Common myeloid progenitor, CD34-positive (primary cell): ENCODE measurements at regions not wholly inside any gene's neighbourhood (a gene's known extent, or its start where the extent isn't known, plus 50 kb on each side); places are given as distances from the start of the nearest gene placed in this dataset.

Experiments
- CTCF ChIA-PET: fragments of 350-600 bp; sonication (Branson Sonifier 250); formaldehyde crosslinking; loops from one replicate; lab custom pipeline; 2021; ENCODE audit warnings: antibody characterized with exemption; lab: Charles Lee
- POLR2A ChIA-PET: fragments of 350-600 bp; sonication (Branson Sonifier 250); formaldehyde crosslinking; loops from one replicate; lab custom pipeline; 2021; ENCODE audit warnings: antibody characterized with exemption; lab: Charles Lee
- DNase-seq, 3 donors: peaks; one replicate each; pipeline versions ENCODE4 v3.0.0 to v3.0.0-alpha.2; 2013
- H3K27ac ChIP-seq, 2 experiments: 1 replicate in 1 of 2; 2 replicates in 1 of 2; pipeline ENCODE4 v1.7.0; 2013; ENCODE audit warnings: inconsistent platforms in 2 of 2, low read length in 2 of 2, mild to moderate bottlenecking in 2 of 2, low read depth in 1 of 2, moderate library complexity in 1 of 2; ENCODE audit not compliant: severe bottlenecking in 2 of 2, insufficient read depth in 1 of 2, poor library complexity in 1 of 2
- H3K27me3 ChIP-seq, 5 experiments: replicated peaks in 2 of 5; 1 replicate in 3 of 5; 2 replicates in 2 of 5; pipeline versions ENCODE4 v1.6.1 to v1.7.0; 2013; ENCODE audit warnings: low read length in 4 of 5, mild to moderate bottlenecking in 2 of 5, moderate library complexity in 2 of 5, inconsistent platforms in 1 of 5; ENCODE audit not compliant: insufficient read depth in 5 of 5, control insufficient read depth in 4 of 5
- H3K36me3 ChIP-seq, 4 experiments: 1 replicate in 2 of 4; 2 replicates in 2 of 4; pipeline versions ENCODE4 v1.6.1 to v1.7.0; 2013; ENCODE audit warnings: low read length in 3 of 4, control low read depth in 1 of 4, mild to moderate bottlenecking in 1 of 4; ENCODE audit not compliant: control insufficient read depth in 4 of 4, insufficient read depth in 4 of 4
- H3K4me1 ChIP-seq, 4 experiments: 1 replicate in 3 of 4; 2 replicates in 1 of 4; pipeline versions ENCODE4 v1.6.1 to v1.7.1; 2013; ENCODE audit warnings: low read length in 3 of 4, mild to moderate bottlenecking in 3 of 4, control low read depth in 1 of 4, inconsistent platforms in 1 of 4, moderate library complexity in 1 of 4; ENCODE audit not compliant: control insufficient read depth in 4 of 4, insufficient read depth in 4 of 4; ENCODE audit errors: control extremely low read depth in 1 of 4
- H3K4me3 ChIP-seq, 7 experiments: 1 replicate in 4 of 7; 2 replicates in 3 of 7; pipeline versions ENCODE4 v1.5.1 to v1.7.0; 2013; ENCODE audit warnings: mild to moderate bottlenecking in 7 of 7, low read length in 6 of 7, moderate library complexity in 6 of 7, inconsistent platforms in 2 of 7, low read depth in 2 of 7, control low read depth in 1 of 7; ENCODE audit not compliant: insufficient read depth in 4 of 7, control insufficient read depth in 1 of 7; ENCODE audit errors: extremely low read depth in 1 of 7
- H3K9me3 ChIP-seq, 5 experiments: 1 replicate in 4 of 5; 2 replicates in 1 of 5; pipeline versions ENCODE4 v1.6.1 to v1.7.1; 2013; ENCODE audit warnings: low read length in 4 of 5, mild to moderate bottlenecking in 2 of 5, inconsistent platforms in 1 of 5, low read depth in 1 of 5, moderate library complexity in 1 of 5; ENCODE audit not compliant: control insufficient read depth in 4 of 5, insufficient read depth in 2 of 5; ENCODE audit errors: control extremely low read depth in 1 of 5
- WGBS: methylation state at CpG from one replicate; pipeline ENCODE4 v1.1.5; 2013; ENCODE audit not compliant: insufficient coverage; 5-methylcytosine and 5-hydroxymethylcytosine counted together

DNA sequence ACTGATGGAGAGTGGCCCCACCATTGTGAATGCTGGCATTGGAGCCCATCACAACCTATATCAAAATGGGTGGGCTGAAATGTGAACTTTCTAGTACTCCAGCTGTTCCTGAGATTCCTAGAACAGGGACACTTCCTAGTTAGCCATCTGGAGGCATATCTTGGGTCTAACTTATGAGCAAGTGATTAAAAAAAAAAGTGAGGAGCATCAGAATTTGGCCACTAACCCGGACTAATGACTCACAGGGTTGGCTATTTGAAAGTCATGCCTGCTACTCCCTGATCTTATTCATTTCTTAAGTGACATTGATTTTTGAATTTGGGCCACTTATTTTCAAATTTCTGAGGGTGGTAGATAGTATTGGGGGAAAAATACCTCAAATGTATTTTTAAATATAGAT lies 216.6 kb downstream of the HRH4 start:
- H3K4me1 ChIP-seq, result peaks cover 0 to 5% (median 2%) of the 10 kb centered on the region in 4 experiments
- H3K36me3 ChIP-seq, result no peaks in the 10 kb centered on the region
- DNase-seq, result no peak
- peaks cover 0 to 4% (median 0%) of the 10 kb centered on the region in 5 experiments for H3K9me3 ChIP-seq
- POLR2A ChIA-PET, result no interaction called here
- H3K4me3 ChIP-seq, result no peak overlapping the region
- WGBS, result 100% methylated on average over 1 of the region's 1 CpG
- H3K27me3 ChIP-seq, result no peaks in the 10 kb centered on the region
- H3K27ac ChIP-seq, result no peak overlapping the region
- CTCF ChIA-PET, result no interaction called here

DNA sequence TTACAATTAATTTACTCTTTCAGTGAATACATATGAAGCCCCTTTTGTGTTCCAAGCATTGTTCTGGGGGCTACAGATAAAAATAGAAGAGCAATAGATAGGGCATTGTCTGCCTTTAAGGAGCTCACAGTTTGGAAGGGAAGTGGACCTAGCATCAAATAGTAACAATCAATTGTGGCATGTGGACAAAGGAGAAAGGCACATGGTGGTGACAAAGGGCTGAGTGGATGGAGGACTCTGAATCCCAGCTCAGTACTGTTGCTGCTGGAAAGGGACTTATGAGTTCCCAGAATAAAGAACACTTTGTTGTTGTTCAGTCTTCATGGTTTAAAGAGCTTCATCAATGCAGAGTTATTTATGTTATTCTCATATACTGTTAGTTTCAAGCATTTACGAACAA lies 217.7 kb downstream of the HRH4 start:
- no peaks in the 10 kb centered on the region for H3K36me3 ChIP-seq
- DNase-seq, result no peak
- ChIA-PET POLR2A (no interaction called here), CTCF (interaction anchor here (1.3 kb wide), 1 partner anchor 47 kb away, joined by 3 read pairs; no protein-coding TSS in a partner anchor)
- no peak overlapping the region for H3K27ac ChIP-seq
- no peaks in the 10 kb centered on the region for H3K27me3 ChIP-seq
- WGBS, result no CpG with 5 or more reads among the region's 1 CpG
- H3K4me1 ChIP-seq, result no peaks in the 10 kb centered on the region
- peaks cover 0 to 4% (median 0%) of the 10 kb centered on the region in 5 experiments for H3K9me3 ChIP-seq
- no peak overlapping the region for H3K4me3 ChIP-seq

DNA sequence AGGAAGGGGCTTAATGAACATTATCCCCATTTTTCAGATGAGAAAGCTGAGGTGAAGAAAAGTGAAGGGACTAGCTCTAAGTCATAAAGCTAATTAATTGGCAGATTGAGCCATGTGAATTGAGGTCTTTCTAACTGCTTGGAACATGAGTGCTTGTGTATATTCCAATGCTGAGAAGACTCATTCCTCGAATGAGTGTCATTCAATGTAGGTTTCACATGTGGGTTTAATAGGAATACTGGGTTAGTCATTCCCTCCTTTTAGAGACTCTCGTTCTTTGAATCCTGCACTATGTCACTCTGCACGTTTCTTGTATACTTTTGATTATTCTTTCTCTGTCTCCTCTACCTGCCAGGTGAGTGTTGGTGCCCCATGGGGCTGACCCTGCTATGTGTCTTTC lies 218.2 kb downstream of the HRH4 start:
- CTCF ChIA-PET, result interaction anchor here (1.3 kb wide), 1 partner anchor 47 kb away, joined by 3 read pairs; no protein-coding TSS in a partner anchor
- no peaks in the 10 kb centered on the region for H3K4me1 ChIP-seq
- DNase-seq, result no peak
- H3K4me3 ChIP-seq, result no peak overlapping the region
- 100% methylated on average over 2 of the region's 3 CpGs for WGBS
- no peaks in the 10 kb centered on the region for H3K27me3 ChIP-seq
- no peaks in the 10 kb centered on the region for H3K36me3 ChIP-seq
- H3K9me3 ChIP-seq, result peaks cover 0 to 4% (median 0%) of the 10 kb centered on the region in 5 experiments
- H3K27ac ChIP-seq, result no peak overlapping the region
- POLR2A ChIA-PET, result no interaction called here

DNA sequence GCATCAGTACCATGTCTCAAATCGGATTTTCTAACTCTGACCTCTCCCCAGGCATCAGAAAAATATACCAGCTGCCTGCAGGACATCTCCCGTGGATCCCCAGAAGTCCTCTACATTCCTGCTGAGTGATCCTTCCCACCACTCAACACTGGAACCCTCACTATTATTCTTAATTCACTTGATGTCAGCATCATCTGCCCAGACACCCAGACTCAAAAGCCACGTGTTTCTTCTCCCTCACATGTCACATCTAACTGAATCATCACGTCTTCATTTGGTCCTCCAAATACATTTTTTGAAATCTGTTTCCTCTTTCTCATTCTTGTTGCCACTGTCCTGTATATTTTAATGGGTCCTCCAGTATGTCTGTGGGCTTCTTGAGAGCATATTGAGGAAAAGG lies 218.6 kb downstream of the HRH4 start:
- ChIA-PET POLR2A (no interaction called here), CTCF (interaction anchor here (1.1 to 1.3 kb wide), 2 partner anchors 46 to 48 kb away, joined by 3 to 4 read pairs; no protein-coding TSS in a partner anchor)
- no peaks in the 10 kb centered on the region for H3K4me1 ChIP-seq
- no peaks in the 10 kb centered on the region for H3K36me3 ChIP-seq
- DNase-seq, result no peak
- H3K27ac ChIP-seq, result no peak overlapping the region
- WGBS, result 78% methylated on average over 4 of the region's 4 CpGs
- no peak overlapping the region for H3K4me3 ChIP-seq
- no peaks in the 10 kb centered on the region for H3K27me3 ChIP-seq
- peaks cover 0 to 4% (median 0%) of the 10 kb centered on the region in 5 experiments for H3K9me3 ChIP-seq

DNA sequence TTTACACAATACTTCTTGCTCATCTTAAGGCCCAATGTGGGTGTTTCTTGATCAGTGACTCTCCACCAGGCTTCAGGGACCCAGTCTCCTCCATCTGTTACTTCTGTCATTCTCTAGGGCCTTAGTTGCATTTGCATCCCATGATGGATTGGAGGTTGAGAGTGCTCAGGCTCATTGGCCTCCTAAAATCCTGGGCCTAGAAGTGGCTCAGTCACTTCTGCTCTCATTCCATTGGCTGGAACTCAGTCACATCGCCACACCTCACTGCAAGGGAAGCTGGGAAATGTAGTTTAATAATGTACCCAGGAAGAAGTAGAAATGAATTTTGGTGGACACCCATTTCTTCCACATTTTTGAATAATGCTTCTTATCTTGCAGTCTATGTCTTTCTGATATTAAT lies 223.5 kb downstream of the HRH4 start:
- CTCF ChIA-PET, result no interaction called here
- POLR2A ChIA-PET, result no interaction called here
- no peaks in the 10 kb centered on the region for H3K27me3 ChIP-seq
- no peaks in the 10 kb centered on the region for H3K4me1 ChIP-seq
- peaks cover 0 to 4% (median 0%) of the 10 kb centered on the region in 5 experiments for H3K9me3 ChIP-seq
- DNase-seq, result peak in 1 of 3 donors; percentile 8
- WGBS, result no CpG with 5 or more reads among the region's 1 CpG
- H3K36me3 ChIP-seq, result no peaks in the 10 kb centered on the region
- H3K27ac ChIP-seq, result no peak overlapping the region
- no peak overlapping the region for H3K4me3 ChIP-seq

DNA sequence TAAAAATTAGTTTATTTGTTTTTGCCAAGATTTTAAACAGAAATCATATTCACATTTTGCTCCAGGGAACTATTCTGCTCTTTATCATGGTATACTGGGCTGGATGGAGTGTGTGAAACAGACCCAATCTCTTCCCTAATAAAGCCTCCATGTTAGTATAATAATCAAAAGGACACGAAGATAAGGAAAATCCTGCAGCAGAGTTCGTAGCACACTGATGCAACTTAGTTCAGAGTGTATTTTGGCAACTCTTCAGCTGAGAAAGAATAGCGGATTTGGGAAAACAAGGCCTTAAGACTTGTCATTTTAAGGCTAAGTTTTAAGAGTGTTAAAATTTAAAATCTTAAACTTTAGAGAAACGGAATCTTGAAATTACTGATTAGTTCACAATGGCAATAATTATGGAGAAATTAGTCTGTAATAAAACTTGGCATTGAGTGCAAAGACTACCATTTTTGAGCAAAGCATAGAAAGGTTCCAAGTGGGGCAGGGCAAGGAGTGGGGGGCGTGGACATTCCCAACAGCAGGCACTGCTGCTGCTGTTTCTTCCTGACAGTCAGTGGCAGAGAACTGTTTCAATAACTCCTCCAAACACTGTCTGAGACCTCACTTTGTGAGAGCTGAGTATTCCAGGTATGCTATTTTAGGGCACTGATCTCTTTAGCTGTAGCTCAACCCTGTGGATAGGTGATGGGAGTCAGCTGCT lies 225.0 kb downstream of the HRH4 start:
- Histone ChIP-seq H3K9me3 (peaks cover 0 to 4% (median 0%) of the 10 kb centered on the region in 5 experiments), H3K36me3 (no peaks in the 10 kb centered on the region), H3K4me1 (no peaks in the 10 kb centered on the region), H3K27me3 (no peaks in the 10 kb centered on the region), H3K4me3 (no peak overlapping the region), H3K27ac (no peak overlapping the region)
- WGBS, result 89% methylated on average over 5 of the region's 5 CpGs
- ChIA-PET CTCF (no interaction called here), POLR2A (no interaction called here)
- no peak for DNase-seq

DNA sequence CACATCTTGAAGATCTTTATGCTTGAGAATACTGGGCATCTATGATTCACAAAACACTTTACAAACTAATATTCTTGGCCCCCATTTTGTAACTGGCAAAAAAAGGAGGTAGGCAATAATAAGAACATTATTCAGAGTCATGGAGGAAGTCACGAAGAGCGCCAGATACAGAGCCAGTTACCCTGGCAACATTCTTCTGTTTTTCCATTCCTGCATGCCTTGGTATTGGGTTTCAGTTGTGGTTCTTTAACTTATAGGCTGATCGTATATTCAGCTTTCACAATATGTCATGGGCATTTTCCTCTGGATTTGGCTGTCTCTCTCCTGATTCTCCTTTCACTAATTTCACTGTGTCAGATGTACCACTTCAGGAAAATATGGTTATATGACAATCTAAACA lies 234.7 kb downstream of the HRH4 start:
- ChIA-PET CTCF (no interaction called here), POLR2A (no interaction called here)
- no peak for DNase-seq
- no peaks in the 10 kb centered on the region for H3K27me3 ChIP-seq
- no peak overlapping the region for H3K27ac ChIP-seq
- no peaks in the 10 kb centered on the region for H3K36me3 ChIP-seq
- WGBS, result 100% methylated on average over 2 of the region's 3 CpGs
- no peak overlapping the region for H3K4me3 ChIP-seq
- no peaks in the 10 kb centered on the region for H3K4me1 ChIP-seq
- H3K9me3 ChIP-seq, result peaks cover 0 to 15% (median 3%) of the 10 kb centered on the region in 5 experiments
